ENCODE measurements at regions not wholly inside any gene's neighbourhood (a gene's known extent, or its start where the extent isn't known, plus 50 kb on each side); places are given as distances from the start of the nearest gene placed in this dataset.

DNA sequence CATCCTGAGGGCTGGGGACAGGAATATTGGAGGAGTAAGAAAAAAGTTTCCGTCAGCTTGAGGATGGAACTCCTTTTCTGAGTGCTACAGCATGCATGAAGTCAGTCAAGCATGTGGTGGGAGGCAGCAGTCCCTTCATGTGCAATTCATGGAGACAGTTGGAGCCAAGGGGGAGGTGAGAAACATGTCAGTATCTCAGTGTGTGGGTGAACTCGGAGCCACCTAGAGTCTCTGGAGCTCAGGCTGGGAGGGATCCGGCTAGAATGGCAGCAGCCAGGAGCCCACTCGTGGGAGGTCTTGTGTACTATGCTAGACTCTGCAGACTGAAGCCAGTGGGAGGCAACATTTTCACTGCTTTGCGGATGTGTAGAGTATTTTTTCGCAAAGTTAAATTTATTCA is 60.3 kb downstream of the AVPR1A start:
- Histone ChIP-seq H3K9me3 (ENCODE audit: control insufficient read depth in 4 of 4, insufficient read depth in 3 of 4, low read length in 3 of 4) (no peaks in the 10 kb centered on the region), H3K27me3 (ENCODE audit: control insufficient read depth in 3 of 3, insufficient read depth in 3 of 3, low read length in 2 of 3) (no peaks in the 10 kb centered on the region), H3K4me1 (ENCODE audit: control insufficient read depth in 5 of 5, insufficient read depth in 5 of 5, low read length in 5 of 5) (no peaks in the 10 kb centered on the region), H3K36me3 (ENCODE audit: control insufficient read depth in 4 of 4, insufficient read depth in 4 of 4, low read length in 4 of 4) (no peaks in the 10 kb centered on the region), H3K4me3 (no peak overlapping the region), H3K27ac (ENCODE audit: low read depth in 1 of 2, low read length in 1 of 2) (no peak overlapping the region), H3K9ac (ENCODE audit: insufficient read depth in 1 of 2, low read length in 2 of 2) (no peak overlapping the region)
- TF ChIP-seq, protein P1, sequence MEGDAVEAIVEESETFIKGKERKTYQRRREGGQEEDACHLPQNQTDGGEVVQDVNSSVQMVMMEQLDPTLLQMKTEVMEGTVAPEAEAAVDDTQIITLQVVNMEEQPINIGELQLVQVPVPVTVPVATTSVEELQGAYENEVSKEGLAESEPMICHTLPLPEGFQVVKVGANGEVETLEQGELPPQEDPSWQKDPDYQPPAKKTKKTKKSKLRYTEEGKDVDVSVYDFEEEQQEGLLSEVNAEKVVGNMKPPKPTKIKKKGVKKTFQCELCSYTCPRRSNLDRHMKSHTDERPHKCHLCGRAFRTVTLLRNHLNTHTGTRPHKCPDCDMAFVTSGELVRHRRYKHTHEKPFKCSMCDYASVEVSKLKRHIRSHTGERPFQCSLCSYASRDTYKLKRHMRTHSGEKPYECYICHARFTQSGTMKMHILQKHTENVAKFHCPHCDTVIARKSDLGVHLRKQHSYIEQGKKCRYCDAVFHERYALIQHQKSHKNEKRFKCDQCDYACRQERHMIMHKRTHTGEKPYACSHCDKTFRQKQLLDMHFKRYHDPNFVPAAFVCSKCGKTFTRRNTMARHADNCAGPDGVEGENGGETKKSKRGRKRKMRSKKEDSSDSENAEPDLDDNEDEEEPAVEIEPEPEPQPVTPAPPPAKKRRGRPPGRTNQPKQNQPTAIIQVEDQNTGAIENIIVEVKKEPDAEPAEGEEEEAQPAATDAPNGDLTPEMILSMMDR (IDR thresholded peaks at IDR 0.05; ENCODE audit: control extremely low read depth, extremely low read depth), result no peak
- ATAC-seq (ENCODE audit: insufficient read depth, low FRiP score) (no peak), DNase-seq (no peak)
- WGBS, 2 donors, result 76 to 93% methylated on average over 6 of the region's 6 CpGs

DNA sequence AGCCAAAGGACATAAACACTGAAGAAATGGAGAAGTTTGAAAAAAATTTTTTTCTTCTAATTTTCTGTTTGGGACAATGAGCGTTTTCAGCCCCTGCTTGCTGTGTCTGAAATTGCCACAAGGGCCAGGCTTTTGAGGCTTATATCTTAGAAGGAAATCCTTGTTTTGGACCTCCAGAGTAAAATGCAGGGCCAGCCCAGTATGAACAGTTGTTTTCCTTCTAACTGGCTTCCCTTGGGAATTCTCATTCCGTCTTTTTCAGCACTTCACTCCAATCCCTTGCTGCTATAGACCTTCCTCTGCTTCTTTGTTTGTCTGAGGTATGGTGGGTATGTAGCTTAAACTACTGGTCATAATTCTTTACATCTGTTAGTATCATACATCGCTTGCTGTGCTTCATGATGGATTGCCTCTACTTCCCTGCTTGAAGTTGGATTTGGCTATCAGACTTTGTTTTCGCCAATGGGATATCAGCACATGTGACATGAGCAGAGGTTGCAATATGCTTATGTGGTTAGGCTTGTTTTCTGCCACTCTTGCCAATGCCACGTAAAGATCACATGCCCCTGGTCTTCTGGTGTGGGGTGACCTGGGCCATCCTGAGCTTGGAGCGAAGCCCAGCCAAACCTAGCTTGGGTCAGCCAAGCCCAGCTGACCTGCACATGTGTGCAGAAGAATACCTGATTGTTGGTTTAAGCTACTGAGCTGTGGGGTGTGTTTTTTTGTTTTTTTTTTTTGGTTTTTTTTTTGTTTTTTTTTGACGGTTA is 64.7 kb downstream of the AVPR1A start:
- Histone ChIP-seq H3K9me3 (ENCODE audit: control insufficient read depth in 4 of 4, insufficient read depth in 3 of 4, low read length in 3 of 4) (no peaks in the 10 kb centered on the region), H3K27ac (ENCODE audit: low read depth in 1 of 2, low read length in 1 of 2) (no peak overlapping the region), H3K4me1 (ENCODE audit: control insufficient read depth in 5 of 5, insufficient read depth in 5 of 5, low read length in 5 of 5) (no peaks in the 10 kb centered on the region), H3K27me3 (ENCODE audit: control insufficient read depth in 3 of 3, insufficient read depth in 3 of 3, low read length in 2 of 3) (peaks cover 0 to 4% (median 0%) of the 10 kb centered on the region in 3 donors), H3K4me3 (no peak overlapping the region), H3K36me3 (ENCODE audit: control insufficient read depth in 4 of 4, insufficient read depth in 4 of 4, low read length in 4 of 4) (no peaks in the 10 kb centered on the region), H3K9ac (ENCODE audit: insufficient read depth in 1 of 2, low read length in 2 of 2) (no peak overlapping the region)
- TF ChIP-seq, protein P1 (IDR thresholded peaks at IDR 0.05; ENCODE audit: control extremely low read depth, extremely low read depth), result no peak
- no peak for DNase-seq
- 87 to 91% methylated on average over 7 of the region's 7 CpGs for WGBS, 2 donors
- ATAC-seq (ENCODE audit: insufficient read depth, low FRiP score), result no peak

DNA sequence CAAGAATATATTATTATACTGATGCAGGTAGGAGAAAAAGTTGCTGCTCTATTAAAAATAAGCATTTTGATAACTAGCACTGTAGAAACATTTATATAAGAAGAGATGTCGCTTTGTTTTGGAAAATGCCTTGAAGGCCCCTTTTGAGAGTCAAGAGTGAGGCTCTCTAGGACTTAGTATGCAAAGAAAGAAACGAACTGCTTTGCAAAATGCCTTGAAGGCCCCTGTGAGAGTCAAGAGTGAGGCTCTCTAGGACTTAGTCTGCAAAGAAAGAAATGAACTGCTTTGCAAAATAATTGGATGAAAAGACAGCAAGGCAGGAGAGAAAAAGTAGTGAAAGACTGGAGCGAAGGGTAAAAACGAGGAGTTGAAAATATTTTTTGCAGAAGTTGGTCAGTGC is 65.9 kb downstream of the AVPR1A start:
- H3K4me3 ChIP-seq, result no peak overlapping the region
- no peaks in the 10 kb centered on the region for H3K4me1 ChIP-seq (ENCODE audit: control insufficient read depth in 5 of 5, insufficient read depth in 5 of 5, low read length in 5 of 5)
- no peak for DNase-seq
- H3K27ac ChIP-seq (ENCODE audit: low read depth in 1 of 2, low read length in 1 of 2), result no peak overlapping the region
- ATAC-seq (ENCODE audit: insufficient read depth, low FRiP score), result no peak
- H3K9ac ChIP-seq (ENCODE audit: insufficient read depth in 1 of 2, low read length in 2 of 2), result no peak overlapping the region
- no peaks in the 10 kb centered on the region for H3K36me3 ChIP-seq (ENCODE audit: control insufficient read depth in 4 of 4, insufficient read depth in 4 of 4, low read length in 4 of 4)
- peaks cover 0 to 6% (median 0%) of the 10 kb centered on the region in 3 donors for H3K27me3 ChIP-seq (ENCODE audit: control insufficient read depth in 3 of 3, insufficient read depth in 3 of 3, low read length in 2 of 3)
- 76 to 86% methylated on average over 4 of the region's 4 CpGs for WGBS, 2 donors
- H3K9me3 ChIP-seq (ENCODE audit: control insufficient read depth in 4 of 4, insufficient read depth in 3 of 4, low read length in 3 of 4), result no peaks in the 10 kb centered on the region
- TF ChIP-seq, protein P1 (IDR thresholded peaks at IDR 0.05; ENCODE audit: control extremely low read depth, extremely low read depth), result no peak

DNA sequence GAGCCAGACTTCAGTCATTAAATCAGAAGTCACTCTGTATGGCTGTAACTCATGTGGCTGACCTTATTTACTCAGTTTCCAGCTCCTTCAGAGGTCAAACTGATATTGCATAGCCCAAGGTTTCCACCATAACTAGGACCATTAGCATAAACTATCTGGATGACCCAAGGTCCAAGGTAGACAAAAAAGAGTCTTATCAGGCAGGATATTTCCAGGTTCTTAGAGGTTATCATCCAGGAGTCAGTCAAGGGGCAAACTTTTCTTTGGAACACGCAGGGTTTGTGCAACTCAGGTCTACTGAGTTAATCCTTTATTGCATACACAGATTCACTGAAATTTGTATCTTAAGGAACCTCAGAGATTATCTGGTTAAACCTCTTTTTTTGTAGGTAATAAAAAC is 66.5 kb downstream of the AVPR1A start:
- Histone ChIP-seq H3K9me3 (ENCODE audit: control insufficient read depth in 4 of 4, insufficient read depth in 3 of 4, low read length in 3 of 4) (no peaks in the 10 kb centered on the region), H3K9ac (ENCODE audit: insufficient read depth in 1 of 2, low read length in 2 of 2) (no peak overlapping the region), H3K4me1 (ENCODE audit: control insufficient read depth in 5 of 5, insufficient read depth in 5 of 5, low read length in 5 of 5) (no peaks in the 10 kb centered on the region), H3K27ac (ENCODE audit: low read depth in 1 of 2, low read length in 1 of 2) (no peak overlapping the region), H3K36me3 (ENCODE audit: control insufficient read depth in 4 of 4, insufficient read depth in 4 of 4, low read length in 4 of 4) (no peaks in the 10 kb centered on the region), H3K27me3 (ENCODE audit: control insufficient read depth in 3 of 3, insufficient read depth in 3 of 3, low read length in 2 of 3) (peaks cover 0 to 6% (median 0%) of the 10 kb centered on the region in 3 donors), H3K4me3 (no peak overlapping the region)
- ATAC-seq (ENCODE audit: insufficient read depth, low FRiP score) (no peak), DNase-seq (no peak)
- WGBS, 2 donors, result 90 to 91% methylated on average over 1 of the region's 1 CpG
- TF ChIP-seq, protein P1 (IDR thresholded peaks at IDR 0.05; ENCODE audit: control extremely low read depth, extremely low read depth), result no peak
